ENCODE measurements at regions not wholly inside any gene's neighbourhood (a gene's known extent, or its start where the extent isn't known, plus 50 kb on each side); places are given as distances from the start of the nearest gene placed in this dataset.
"Not testable (repeated sequence)": the region's sequence is repeated elsewhere in the genome, so short reads cannot be mapped to it uniquely, and the experiment has no call there.

GRCh38 chr3:102302020-102302419 lies 132.8 kb upstream of the ZPLD1 start:
- DNase-seq (ENCODE audit: low read depth, low spot score), result no peak

DNA sequence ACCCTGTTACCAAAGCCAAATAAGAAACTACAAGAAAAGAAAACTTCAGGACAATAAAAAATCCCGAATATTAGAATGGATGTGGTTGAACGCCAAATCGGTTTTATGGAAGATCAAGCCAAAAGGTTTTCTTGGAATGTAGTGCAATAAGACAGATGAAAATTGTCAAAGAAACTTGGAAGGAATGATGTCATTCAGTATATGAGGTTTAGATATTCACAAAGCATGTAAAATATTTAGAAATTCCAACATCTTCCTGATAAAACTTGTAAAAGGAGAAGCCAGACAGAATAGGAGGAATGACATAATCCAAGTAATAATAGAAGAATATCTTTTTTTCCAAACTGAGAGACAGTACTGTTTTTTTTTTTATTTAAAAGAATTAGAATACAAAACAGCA lies 130.3 kb upstream of the ZPLD1 start:
- no peak for DNase-seq (ENCODE audit: low read depth, low spot score)

- DNase-seq (ENCODE audit: low read depth, low spot score), result no peak
Measured at GRCh38 chr3:102307442-102307841, 127.4 kb upstream of the ZPLD1 start.

DNA sequence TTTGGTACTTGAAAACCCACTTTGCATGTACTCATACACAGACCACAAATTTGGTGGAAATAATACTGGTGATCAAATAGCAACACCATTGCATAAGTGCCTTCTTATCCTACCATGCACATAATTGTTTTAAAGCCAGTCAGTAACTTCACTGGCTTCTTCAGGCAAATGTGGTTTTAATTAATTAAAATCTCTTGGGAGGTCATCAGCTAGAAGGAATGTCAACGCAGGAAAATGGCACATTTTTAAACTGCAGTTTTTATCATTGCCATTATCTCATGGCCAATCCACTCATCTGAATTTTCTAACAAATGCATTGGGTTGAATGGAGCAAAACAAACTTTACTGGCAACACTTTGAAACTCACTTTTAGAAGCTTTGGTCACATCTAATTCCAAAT lies 105.7 kb upstream of the ZPLD1 start:
- DNase-seq (ENCODE audit: low read depth, low spot score), result no peak

- no peak for DNase-seq (ENCODE audit: low read depth, low spot score)
Measured at GRCh38 chr3:102329561-102329960, 105.3 kb upstream of the ZPLD1 start.

GRCh38 chr3:102332205-102332604 lies 102.6 kb upstream of the ZPLD1 start:
- no peak for DNase-seq (ENCODE audit: low read depth, low spot score)

- DNase-seq (ENCODE audit: low read depth, low spot score), result no peak
Measured at GRCh38 chr3:102332934-102333333, 101.9 kb upstream of the ZPLD1 start.

GRCh38 chr3:102336130-102336529 lies 98.7 kb upstream of the ZPLD1 start:
- DNase-seq (ENCODE audit: low read depth, low spot score), result no peak

- no peak for DNase-seq (ENCODE audit: low read depth, low spot score)
Measured at GRCh38 chr3:102339671-102340070, 95.1 kb upstream of the ZPLD1 start.

DNA sequence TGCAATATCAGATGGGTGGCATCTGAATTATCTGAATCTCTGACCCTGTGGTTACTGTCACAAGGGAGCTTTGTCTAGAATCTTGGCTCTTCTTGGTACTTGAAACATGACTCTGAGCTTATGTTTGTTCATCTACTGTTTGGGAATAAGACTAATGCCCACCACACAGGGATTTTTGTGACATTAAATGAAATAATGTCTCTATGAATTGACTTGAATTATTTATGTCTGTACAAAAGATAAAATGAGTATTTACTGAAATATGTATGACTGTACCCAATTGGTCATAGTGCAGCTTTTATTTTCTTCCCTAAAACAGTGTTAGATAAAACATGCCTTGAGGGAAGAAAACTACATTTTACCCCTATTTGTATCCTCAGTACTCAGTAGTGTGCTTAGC lies 87.9 kb upstream of the ZPLD1 start:
- DNase-seq (ENCODE audit: low read depth, low spot score), result no peak

GRCh38 chr3:102348904-102349303 lies 85.9 kb upstream of the ZPLD1 start:
- DNase-seq (ENCODE audit: low read depth, low spot score), result no peak

- DNase-seq (ENCODE audit: low read depth, low spot score), result no peak
Measured at GRCh38 chr3:102353148-102353547, 81.7 kb upstream of the ZPLD1 start.

DNA sequence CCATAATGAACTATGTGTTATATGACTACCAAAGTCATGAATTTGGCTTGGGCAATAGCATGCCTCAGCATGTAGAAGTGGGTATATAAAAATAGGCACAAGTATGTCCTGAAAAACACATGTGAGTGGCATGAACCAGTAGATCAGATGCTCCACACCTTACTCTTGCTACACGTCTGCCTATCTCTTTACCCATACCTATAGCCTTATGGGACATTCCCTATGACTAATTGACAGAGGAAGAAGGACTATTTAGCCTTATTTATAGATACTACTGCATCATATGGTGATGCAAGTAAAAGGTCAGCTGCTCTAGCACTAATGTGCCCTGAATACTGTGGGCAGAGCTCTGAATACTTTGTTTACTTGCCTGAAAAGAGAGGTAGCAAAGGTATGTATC lies 81.0 kb upstream of the ZPLD1 start:
- no peak for DNase-seq (ENCODE audit: low read depth, low spot score)

DNA sequence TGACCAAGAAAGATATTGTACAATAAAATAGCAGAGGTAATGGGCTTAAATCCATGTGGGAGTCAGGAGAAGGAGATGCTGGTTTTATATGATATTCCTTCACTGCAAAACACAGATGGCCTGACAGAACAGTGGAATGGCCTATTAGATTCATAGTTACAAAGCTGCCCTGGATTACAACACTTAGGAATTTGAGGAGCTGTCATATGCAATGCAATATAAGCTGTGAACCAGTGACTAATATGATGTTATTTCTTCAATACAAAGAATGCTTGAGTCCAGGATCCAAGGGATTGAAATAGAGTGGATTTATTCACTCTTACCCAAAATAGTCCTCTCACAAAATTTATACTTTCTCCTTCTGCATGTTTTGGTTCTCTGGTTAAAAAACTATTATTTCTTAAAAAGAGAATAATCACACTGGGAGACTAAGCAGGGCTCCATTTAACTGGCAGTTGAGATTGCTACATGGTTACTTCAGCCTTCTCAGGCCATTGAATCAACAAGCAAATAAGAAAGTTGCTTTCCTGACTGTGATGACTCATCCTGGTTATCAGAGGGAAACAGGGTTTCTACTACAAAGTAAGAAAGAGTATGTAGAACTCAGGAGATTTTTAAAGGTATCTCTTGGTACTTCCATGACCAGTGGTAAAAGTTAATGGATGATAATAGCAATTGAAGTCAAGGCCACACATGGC lies 79.8 kb upstream of the ZPLD1 start:
- DNase-seq (ENCODE audit: low read depth, low spot score), result no peak

DNA sequence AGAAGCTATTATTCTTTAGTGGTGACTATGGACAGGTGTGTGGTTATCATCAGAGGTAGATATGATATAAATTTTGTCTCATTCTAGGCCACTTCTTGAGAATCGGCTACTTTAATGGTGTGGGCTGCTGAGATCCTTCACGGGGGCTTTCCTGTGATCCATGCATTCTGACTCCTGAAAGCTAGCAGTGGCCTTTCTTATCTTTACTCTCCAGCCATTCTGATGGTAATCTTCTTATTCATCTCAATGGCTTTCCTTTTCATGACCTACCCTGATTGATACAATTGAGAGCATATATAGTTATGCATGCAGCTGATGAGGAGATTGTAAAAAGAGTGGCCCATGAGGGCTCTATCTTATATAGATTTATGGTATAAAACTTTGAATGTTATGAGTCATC lies 78.3 kb upstream of the ZPLD1 start:
- no peak for DNase-seq (ENCODE audit: low read depth, low spot score)

- DNase-seq (ENCODE audit: low read depth, low spot score), result not testable (repeated sequence)
Measured at GRCh38 chr3:102357313-102357712, 77.5 kb upstream of the ZPLD1 start.

GRCh38 chr3:102360183-102360860 lies 74.5 kb upstream of the ZPLD1 start:
- no peak for DNase-seq (ENCODE audit: low read depth, low spot score)

DNA sequence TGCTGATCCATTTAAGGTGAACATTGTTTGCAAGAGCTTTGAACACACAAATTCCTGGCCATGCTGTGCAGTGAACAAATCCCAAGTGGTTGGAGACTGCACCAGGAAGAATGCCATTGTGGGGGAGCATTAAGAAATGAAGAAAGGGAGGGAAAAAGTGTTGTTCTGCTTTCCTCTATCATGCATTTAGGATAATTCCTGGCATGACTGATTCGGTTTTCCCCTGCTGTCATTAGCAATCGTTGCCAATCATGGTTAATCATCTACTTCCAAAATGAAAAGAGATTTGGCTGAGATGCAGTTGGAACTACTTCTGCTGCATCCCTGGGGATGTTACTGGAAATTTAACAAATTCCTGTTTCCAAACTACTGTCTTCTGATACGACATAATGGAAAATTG lies 73.7 kb upstream of the ZPLD1 start:
- DNase-seq (ENCODE audit: low read depth, low spot score), result no peak

GRCh38 chr3:102366116-102366515 lies 68.7 kb upstream of the ZPLD1 start:
- not testable (repeated sequence) for DNase-seq (ENCODE audit: low read depth, low spot score)

DNA sequence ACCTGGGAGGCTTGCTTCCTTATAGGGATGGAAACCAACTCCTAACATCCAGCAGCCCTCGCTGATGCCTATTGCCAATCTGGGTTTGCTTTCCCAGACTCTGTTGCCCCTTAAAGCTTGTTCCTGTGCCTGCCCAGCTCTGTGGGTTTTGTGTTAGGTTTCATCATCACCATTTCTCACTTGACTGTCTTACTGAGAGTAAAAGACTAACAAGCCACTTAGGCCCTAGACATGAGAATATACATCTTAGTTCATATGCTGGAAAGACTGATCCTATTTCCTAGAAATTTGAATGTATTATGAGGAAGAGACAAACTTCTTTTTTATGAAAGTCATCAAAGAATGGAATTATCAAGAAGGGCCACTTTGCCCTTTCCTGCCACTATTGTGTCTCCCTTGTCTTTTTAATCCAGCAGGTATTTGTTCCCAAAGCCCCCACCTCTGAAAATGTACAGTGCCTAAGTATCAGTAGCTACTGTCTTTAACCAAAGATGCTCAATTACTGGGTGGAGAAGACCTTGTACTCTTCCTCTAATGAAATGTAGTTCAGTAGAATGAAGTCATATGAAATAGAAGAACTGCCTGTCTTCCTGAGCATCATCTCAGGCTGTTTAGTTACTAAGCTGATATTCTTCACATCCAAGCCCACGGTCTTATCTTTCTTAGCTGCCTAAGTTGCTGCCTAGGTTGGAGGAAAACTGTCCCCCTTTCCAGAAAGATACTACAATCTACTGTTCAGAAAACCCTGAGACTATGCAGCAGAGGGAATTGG lies 59.8 kb upstream of the ZPLD1 start:
- no peak for DNase-seq (ENCODE audit: low read depth, low spot score)

DNA sequence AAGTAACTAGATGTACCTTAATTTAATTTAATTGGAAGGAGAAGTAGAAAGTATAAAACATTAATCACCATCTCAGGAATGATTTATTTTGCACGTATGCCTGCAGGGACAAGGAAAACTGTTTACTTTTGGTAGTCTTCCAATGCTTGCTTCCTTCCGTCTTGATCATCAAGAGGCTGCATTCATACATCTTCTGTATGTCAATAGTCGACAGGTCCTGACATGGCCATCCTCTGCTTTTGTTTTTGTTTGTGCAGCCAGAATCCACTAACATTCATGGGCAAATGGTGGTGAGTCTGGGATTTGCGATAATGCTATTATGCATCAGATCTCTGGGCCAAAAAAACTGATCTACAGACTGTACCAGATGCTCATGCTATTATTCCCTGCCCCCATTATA lies 56.6 kb upstream of the ZPLD1 start:
- no peak for DNase-seq (ENCODE audit: low read depth, low spot score)

- DNase-seq (ENCODE audit: low read depth, low spot score), result not testable (repeated sequence)
Measured at GRCh38 chr3:102382201-102382600, 52.6 kb upstream of the ZPLD1 start.

All from pulmonary artery endothelial cell (primary cell).